Panc1 (cell line): ENCODE measurements at regions not wholly inside any gene's neighbourhood (a gene's known extent, or its start where the extent isn't known, plus 50 kb on each side); places are given as distances from the start of the nearest gene placed in this dataset.

Experiments used
- ATAC-seq: fragments of 200-7000 bp; cut with Tn5 transposase; 2 replicates; pipeline ENCODE4 v1.9.1; 2020; ENCODE audit warnings: mild to moderate bottlenecking, moderate library complexity
- BruUV-seq: library from RNA; stranded (reverse); fragments of 400-500 nt; replicated peaks from 2 replicates; lab custom pipeline; 2021; lab: Mats Ljungman, UMichigan
- CTCF ChIA-PET: fragments of 300-600 bp; sonication (Branson Sonifier 250); formaldehyde crosslinking; loops from one replicate; lab custom pipeline; 2022; ENCODE audit warnings: antibody characterized with exemption; lab: Charles Lee
- POLR2A ChIA-PET: fragments of 300-600 bp; sonication (Branson Sonifier 250); formaldehyde crosslinking; loops from one replicate; lab custom pipeline; 2022; ENCODE audit warnings: antibody characterized with exemption; lab: Charles Lee
- DNase-seq: peaks from one replicate; pipeline ENCODE4 v3.0.0-alpha.2; 2010; ENCODE audit warnings: low read depth, low spot score
- H3K27ac ChIP-seq: 2 replicates; pipeline ENCODE4 v1.5.1; 2011; ENCODE audit warnings: mild to moderate bottlenecking, low read length, inconsistent platforms
- H3K27me3 ChIP-seq: fragments of 200-500 bp; sonication (Bioruptor generic); 2 replicates; pipeline ENCODE4 v1.6.0; 2014; ENCODE audit warnings: low read length, inconsistent platforms; ENCODE audit not compliant: control insufficient read depth, insufficient read depth
- H3K36me3 ChIP-seq: fragments of 200-500 bp; sonication (Bioruptor generic); 2 replicates; pipeline ENCODE4 v1.5.1; 2014; ENCODE audit warnings: inconsistent platforms, mild to moderate bottlenecking, low read length, moderate library complexity; ENCODE audit not compliant: control insufficient read depth, insufficient read depth
- H3K4me1 ChIP-seq: 2 replicates; pipeline ENCODE4 v1.5.1; 2011; ENCODE audit warnings: inconsistent platforms, mild to moderate bottlenecking, low read length, moderate library complexity; ENCODE audit not compliant: control insufficient read depth, insufficient read depth
- H3K4me3 ChIP-seq, 2 experiments: 2 replicates each; pipeline ENCODE4 v1.5.1; 2011 to 2012; ENCODE audit warnings: low read depth in 2 of 2, low read length in 2 of 2, mild to moderate bottlenecking in 2 of 2, inconsistent platforms in 1 of 2, moderate library complexity in 1 of 2
- H3K9me3 ChIP-seq: fragments of 200-500 bp; sonication (Bioruptor generic); 2 replicates; pipeline ENCODE4 v1.5.1; 2014; ENCODE audit warnings: low read depth, mild to moderate bottlenecking, inconsistent platforms, low read length, moderate library complexity; ENCODE audit not compliant: control insufficient read depth, insufficient read depth
- POLR2AphosphoS5 ChIP-seq: IDR thresholded peaks from 2 replicates; pipeline ENCODE4 v1.6.1; 2012; ENCODE audit warnings: mild to moderate bottlenecking, low read depth, low read length, moderate library complexity
- REST ChIP-seq, 2 experiments: IDR thresholded peaks; 2 replicates each; pipeline ENCODE4 v1.6.1; 2011 to 2012; ENCODE audit warnings: low read depth in 2 of 2, control low read depth in 1 of 2, low read length in 1 of 2, mild to moderate bottlenecking in 1 of 2, moderate library complexity in 1 of 2; ENCODE audit not compliant: insufficient read depth in 1 of 2
- SIN3A ChIP-seq: IDR thresholded peaks from 2 replicates; pipeline ENCODE4 v1.6.1; 2012; ENCODE audit warnings: low read depth, mild to moderate bottlenecking, low read length, moderate library complexity, borderline replicate concordance; ENCODE audit not compliant: insufficient read depth
- TCF7L2 ChIP-seq: IDR thresholded peaks from 2 replicates; pipeline ENCODE4 v1.6.1; 2011; ENCODE audit warnings: mild to moderate bottlenecking, low read depth, low read length, inconsistent platforms
- in situ Hi-C: cut with HindIII; loops from 2 replicates; pipeline ENCODE4 v1.10.0; 2016; ENCODE audit warnings: low sequenced_read_pairs, low pct_unique_long_range_greater_than_20kb
- intact Hi-C: fragments of 100-400 bp; cut with micrococcal nuclease; formaldehyde crosslinking; loops from one replicate; pipeline ENCODE4 v1.10.0; 2022; ENCODE audit not compliant: unreplicated experiment
- TF ChIP-seq, protein P1 (sequence below): fragments of 450-650 bp; IDR thresholded peaks from 2 replicates; pipeline ENCODE4 v1.5.1; 2017; ENCODE audit warnings: mild to moderate bottlenecking

- BruUV-seq: no TSS peak
- TF ChIP-seq REST (IDR thresholded peaks at IDR 0.05; ENCODE audit: insufficient read depth in 1 of 2, low read depth in 2 of 2, low read length in 1 of 2): no peak
- TF ChIP-seq, protein P1, sequence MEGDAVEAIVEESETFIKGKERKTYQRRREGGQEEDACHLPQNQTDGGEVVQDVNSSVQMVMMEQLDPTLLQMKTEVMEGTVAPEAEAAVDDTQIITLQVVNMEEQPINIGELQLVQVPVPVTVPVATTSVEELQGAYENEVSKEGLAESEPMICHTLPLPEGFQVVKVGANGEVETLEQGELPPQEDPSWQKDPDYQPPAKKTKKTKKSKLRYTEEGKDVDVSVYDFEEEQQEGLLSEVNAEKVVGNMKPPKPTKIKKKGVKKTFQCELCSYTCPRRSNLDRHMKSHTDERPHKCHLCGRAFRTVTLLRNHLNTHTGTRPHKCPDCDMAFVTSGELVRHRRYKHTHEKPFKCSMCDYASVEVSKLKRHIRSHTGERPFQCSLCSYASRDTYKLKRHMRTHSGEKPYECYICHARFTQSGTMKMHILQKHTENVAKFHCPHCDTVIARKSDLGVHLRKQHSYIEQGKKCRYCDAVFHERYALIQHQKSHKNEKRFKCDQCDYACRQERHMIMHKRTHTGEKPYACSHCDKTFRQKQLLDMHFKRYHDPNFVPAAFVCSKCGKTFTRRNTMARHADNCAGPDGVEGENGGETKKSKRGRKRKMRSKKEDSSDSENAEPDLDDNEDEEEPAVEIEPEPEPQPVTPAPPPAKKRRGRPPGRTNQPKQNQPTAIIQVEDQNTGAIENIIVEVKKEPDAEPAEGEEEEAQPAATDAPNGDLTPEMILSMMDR: no peak
- TF ChIP-seq TCF7L2: no peak
- no peak for TF ChIP-seq SIN3A
- TF ChIP-seq POLR2AphosphoS5: no peak
Observed at GRCh38 chr12:33555128-33555527, 115.5 kb upstream of the SYT10 start.

DNA sequence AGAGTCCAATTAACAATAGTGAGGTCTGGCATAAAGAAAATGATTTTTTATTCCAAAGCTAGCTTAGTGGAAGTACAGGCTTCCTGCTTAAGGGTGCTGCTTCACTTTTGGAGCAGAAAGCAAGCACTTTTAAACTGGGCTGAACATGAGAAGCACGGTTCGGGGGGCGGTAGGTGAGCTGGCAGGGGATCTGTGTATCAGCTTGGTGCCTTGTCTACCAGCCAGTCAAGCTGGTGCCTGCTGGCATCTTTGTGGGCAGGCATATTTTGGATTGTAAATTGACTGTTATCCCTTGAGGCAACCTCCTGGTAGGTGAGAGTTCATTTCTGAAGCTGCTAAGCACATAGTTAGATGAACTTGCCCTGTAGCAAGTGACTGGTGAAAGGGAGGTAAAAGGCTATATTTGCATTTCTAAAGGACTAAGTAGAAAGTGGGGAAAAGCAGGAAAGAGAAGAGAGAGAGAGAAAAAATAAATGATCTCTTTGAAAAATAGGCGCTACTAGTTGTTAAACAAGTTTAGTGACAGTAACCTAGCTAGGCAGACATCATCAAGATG, 121.1 kb upstream of the SYT10 start:
- intact Hi-C loops: no loop called here

More at GRCh38 chr12:33555128-33555527, 115.5 kb upstream of the SYT10 start:
- ATAC-seq (no peak), DNase-seq (no peak)
- Histone ChIP-seq H3K4me3 (no peak overlapping the region), H3K27me3 (no peaks in the 10 kb centered on the region), H3K27ac (no peak overlapping the region), H3K4me1 (no peaks in the 10 kb centered on the region), H3K9me3 (no peaks in the 10 kb centered on the region), H3K36me3 (no peaks in the 10 kb centered on the region)
- intact Hi-C loops: no loop called here
- ChIA-PET POLR2A (no interaction called here), CTCF (no interaction called here)
- in situ Hi-C loops: no loop called here

More for the DNA sequence above, 121.1 kb upstream of the SYT10 start:
- H3K27me3 ChIP-seq: no peaks in the 10 kb centered on the region
- ATAC-seq (no peak), DNase-seq (no peak)
- ChIA-PET POLR2A (no interaction called here), CTCF (no interaction called here)
- TF ChIP-seq REST (IDR thresholded peaks at IDR 0.05; ENCODE audit: insufficient read depth in 1 of 2, low read depth in 2 of 2, low read length in 1 of 2) (no peak), TCF7L2 (no peak), POLR2AphosphoS5 (no peak), SIN3A (no peak)
- BruUV-seq: no TSS peak
- in situ Hi-C loops: no loop called here
- H3K27ac ChIP-seq: no peak overlapping the region
- H3K36me3 ChIP-seq: no peaks in the 10 kb centered on the region
- no peaks in the 10 kb centered on the region for H3K4me1 ChIP-seq
- H3K4me3 ChIP-seq: no peak overlapping the region
- H3K9me3 ChIP-seq: peaks cover 7% of the 10 kb centered on the region
